Adipocyte (in vitro differentiated cells): ENCODE measurements at regions not wholly inside any gene's neighbourhood (a gene's known extent, or its start where the extent isn't known, plus 50 kb on each side); places are given as distances from the start of the nearest gene placed in this dataset.

Source experiments
- DNase-seq: peaks from one replicate; pipeline ENCODE4 v3.0.0-alpha.2; 2015; ENCODE audit warnings: low read depth
- H3K27me3 ChIP-seq: replicated peaks from 2 replicates; pipeline ENCODE4 v1.7.0; 2013; ENCODE audit warnings: mild to moderate bottlenecking, low read length, moderate library complexity; ENCODE audit not compliant: control insufficient read depth, insufficient read depth
- H3K36me3 ChIP-seq: 2 replicates; pipeline ENCODE4 v1.7.0; 2013; ENCODE audit warnings: low read length, mild to moderate bottlenecking, moderate library complexity; ENCODE audit not compliant: control insufficient read depth, insufficient read depth, severe bottlenecking
- H3K4me1 ChIP-seq: 2 replicates; pipeline ENCODE4 v1.7.0; 2013; ENCODE audit warnings: mild to moderate bottlenecking, low read length, moderate library complexity; ENCODE audit not compliant: control insufficient read depth, insufficient read depth
- H3K4me3 ChIP-seq: 2 replicates; pipeline ENCODE4 v1.7.0; 2013; ENCODE audit warnings: mild to moderate bottlenecking, low read length, moderate library complexity
- H3K9ac ChIP-seq: 2 replicates; pipeline ENCODE4 v1.7.0; 2013; ENCODE audit warnings: mild to moderate bottlenecking, low read length, moderate library complexity
- H3K9me3 ChIP-seq: 2 replicates; pipeline ENCODE4 v1.7.0; 2013; ENCODE audit warnings: mild to moderate bottlenecking, low read length, moderate library complexity; ENCODE audit not compliant: control insufficient read depth

GRCh38 chr5:56700711-56701110, 114.6 kb upstream of the MAP3K1 start:
- no peak for DNase-seq
- Histone ChIP-seq H3K4me3 (no peak overlapping the region), H3K4me1 (peaks cover 3% of the 10 kb centered on the region), H3K9me3 (no peaks in the 10 kb centered on the region), H3K9ac (no peak overlapping the region), H3K36me3 (no peaks in the 10 kb centered on the region), H3K27me3 (peaks cover 34% of the 10 kb centered on the region)

DNA sequence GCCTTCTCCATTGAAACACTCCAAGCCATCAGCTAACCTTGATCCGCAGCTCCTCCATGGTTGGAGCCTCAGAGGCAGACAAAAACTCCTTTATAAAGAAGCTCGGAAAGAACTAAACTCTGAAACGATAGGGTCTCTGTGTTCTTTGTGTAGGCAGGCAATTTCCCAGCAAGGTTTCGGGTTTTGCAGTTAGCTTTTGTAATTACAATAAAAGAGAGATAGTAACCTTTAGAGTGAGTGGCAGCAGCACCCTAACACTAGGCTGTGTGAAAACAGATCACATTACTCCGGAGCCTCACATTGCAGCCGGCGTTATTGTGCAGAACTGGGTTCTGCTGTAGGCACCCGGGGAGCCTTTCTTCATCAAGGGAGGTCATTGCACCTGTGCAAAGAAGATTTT, 115.8 kb upstream of the MAP3K1 start:
- Histone ChIP-seq H3K36me3 (no peaks in the 10 kb centered on the region), H3K4me3 (no peak overlapping the region), H3K4me1 (peaks cover 3% of the 10 kb centered on the region), H3K9me3 (no peaks in the 10 kb centered on the region), H3K27me3 (peaks cover 34% of the 10 kb centered on the region), H3K9ac (no peak overlapping the region)
- no peak for DNase-seq

- Histone ChIP-seq H3K36me3 (no peaks in the 10 kb centered on the region), H3K9ac (no peak overlapping the region)
Observed at GRCh38 chr5:56698463-56699381, 116.6 kb upstream of the MAP3K1 start.

DNA sequence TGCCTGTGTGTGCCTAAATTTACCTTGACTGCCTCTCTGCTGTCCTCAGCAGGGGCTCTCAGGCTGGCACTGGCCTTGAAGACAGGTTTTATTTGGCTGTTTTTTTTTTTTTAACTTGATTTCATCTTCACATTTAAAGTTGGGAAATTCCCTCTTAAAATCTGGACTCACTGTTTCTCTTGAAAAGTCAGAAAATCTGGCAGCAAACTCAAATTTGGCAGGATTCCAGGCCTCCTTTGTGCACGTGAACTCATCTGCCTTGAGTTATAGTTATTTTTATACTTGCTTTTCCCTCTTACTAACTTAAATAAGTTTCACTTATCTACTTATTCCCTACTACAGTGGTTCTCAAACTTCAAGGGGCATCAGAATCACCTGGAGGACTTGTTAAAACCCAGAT, 118.4 kb upstream of the MAP3K1 start:
- no peak overlapping the region for H3K9ac ChIP-seq
- H3K4me1 ChIP-seq = peaks cover 3% of the 10 kb centered on the region
- peaks cover 22% of the 10 kb centered on the region for H3K27me3 ChIP-seq
- DNase-seq = peak; percentile 63
- no peaks in the 10 kb centered on the region for H3K9me3 ChIP-seq
- no peaks in the 10 kb centered on the region for H3K36me3 ChIP-seq
- H3K4me3 ChIP-seq = no peak overlapping the region

More at GRCh38 chr5:56698463-56699381, 116.6 kb upstream of the MAP3K1 start:
- Histone ChIP-seq H3K27me3 (peaks cover 32% of the 10 kb centered on the region), H3K4me3 (no peak overlapping the region), H3K9me3 (no peaks in the 10 kb centered on the region), H3K4me1 (peaks cover 3% of the 10 kb centered on the region)
- no peak for DNase-seq

DNA sequence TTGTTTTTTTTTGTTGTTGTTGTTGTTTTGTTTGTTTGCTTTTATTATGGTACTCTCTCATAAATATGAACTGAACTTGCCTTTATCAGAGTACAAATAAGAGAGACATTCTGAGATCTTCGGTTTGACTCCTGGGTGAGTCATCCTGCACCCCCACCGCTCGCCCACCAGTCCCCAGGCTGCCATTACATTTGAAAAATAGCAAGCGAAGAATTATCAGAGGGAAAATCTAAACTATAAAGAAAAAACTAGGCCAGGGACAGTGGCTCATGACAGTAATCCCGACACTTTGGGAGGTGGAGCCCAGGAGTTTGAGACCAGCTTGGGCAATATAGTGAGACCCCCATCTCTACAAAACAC, 122.1 kb upstream of the MAP3K1 start:
- peaks cover 3% of the 10 kb centered on the region for H3K4me1 ChIP-seq
- no peaks in the 10 kb centered on the region for H3K36me3 ChIP-seq

GRCh38 chr5:56692359-56693219, 122.8 kb upstream of the MAP3K1 start:
- DNase-seq = no peak
- no peaks in the 10 kb centered on the region for H3K36me3 ChIP-seq

More for the DNA sequence above, 122.1 kb upstream of the MAP3K1 start:
- DNase-seq = no peak
- no peaks in the 10 kb centered on the region for H3K9me3 ChIP-seq
- H3K9ac ChIP-seq = no peak overlapping the region
- H3K27me3 ChIP-seq = peaks cover 10% of the 10 kb centered on the region
- no peak overlapping the region for H3K4me3 ChIP-seq

DNA sequence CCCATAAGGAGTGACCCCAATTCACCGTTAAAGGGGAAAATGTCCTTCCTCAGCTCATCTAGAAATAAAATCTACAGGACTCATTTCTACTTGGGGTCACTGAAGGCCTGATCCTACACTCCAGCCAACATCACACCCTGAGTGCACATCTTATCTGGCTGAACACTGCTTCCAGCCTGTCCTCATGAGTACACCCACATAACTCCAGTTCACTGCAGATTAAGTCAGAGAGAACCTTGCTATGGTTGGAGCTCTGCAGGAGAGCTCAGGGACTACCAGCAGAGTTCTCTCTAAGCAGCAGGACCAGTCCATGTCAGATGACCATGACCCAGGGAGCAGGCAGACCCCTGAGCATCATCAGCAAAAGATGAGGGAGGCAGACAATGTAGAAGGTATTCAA, 126.9 kb upstream of the MAP3K1 start:
- DNase-seq = no peak
- Histone ChIP-seq H3K4me3 (no peak overlapping the region), H3K27me3 (peaks cover 6% of the 10 kb centered on the region), H3K36me3 (no peaks in the 10 kb centered on the region), H3K4me1 (no peaks in the 10 kb centered on the region), H3K9ac (no peak overlapping the region), H3K9me3 (no peaks in the 10 kb centered on the region)

More at GRCh38 chr5:56692359-56693219, 122.8 kb upstream of the MAP3K1 start:
- peaks cover 3% of the 10 kb centered on the region for H3K4me1 ChIP-seq
- peaks cover 9% of the 10 kb centered on the region for H3K27me3 ChIP-seq
- H3K9ac ChIP-seq = no peak overlapping the region
- no peaks in the 10 kb centered on the region for H3K9me3 ChIP-seq
- no peak overlapping the region for H3K4me3 ChIP-seq

GRCh38 chr5:56686337-56687195, 128.8 kb upstream of the MAP3K1 start:
- no peak overlapping the region for H3K9ac ChIP-seq
- H3K36me3 ChIP-seq = no peaks in the 10 kb centered on the region
- H3K9me3 ChIP-seq = no peaks in the 10 kb centered on the region
- peaks cover 6% of the 10 kb centered on the region for H3K27me3 ChIP-seq
- no peak for DNase-seq
- H3K4me3 ChIP-seq = no peak overlapping the region
- no peaks in the 10 kb centered on the region for H3K4me1 ChIP-seq

- no peaks in the 10 kb centered on the region for H3K9me3 ChIP-seq
- no peaks in the 10 kb centered on the region for H3K4me1 ChIP-seq
- H3K36me3 ChIP-seq = no peaks in the 10 kb centered on the region
- H3K4me3 ChIP-seq = no peak overlapping the region
- H3K27me3 ChIP-seq = peaks cover 6% of the 10 kb centered on the region
- DNase-seq = no peak
- H3K9ac ChIP-seq = no peak overlapping the region
Observed at GRCh38 chr5:56685503-56686217, 129.7 kb upstream of the MAP3K1 start.

DNA sequence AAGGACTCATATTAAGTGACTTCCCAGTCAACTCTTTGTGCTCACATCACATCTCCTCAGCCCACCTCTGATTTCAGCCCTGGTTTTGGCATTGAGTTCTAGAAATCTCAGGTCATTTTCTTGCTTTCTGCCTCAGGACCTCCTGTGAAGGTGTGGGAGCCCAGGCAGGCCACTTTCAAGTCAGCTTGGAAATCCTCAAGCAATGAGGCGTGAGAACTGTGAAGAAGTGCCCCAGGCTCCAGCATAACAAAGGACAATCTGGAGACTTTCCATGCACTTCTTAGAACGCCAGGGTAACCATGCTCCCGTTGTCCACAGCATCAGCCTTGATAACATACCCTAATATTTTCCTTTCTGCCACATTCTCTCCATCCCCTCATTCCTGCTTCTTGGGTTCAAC, 131.2 kb upstream of the MAP3K1 start:
- Histone ChIP-seq H3K9ac (no peak overlapping the region), H3K4me3 (no peak overlapping the region), H3K4me1 (no peaks in the 10 kb centered on the region), H3K27me3 (no peaks in the 10 kb centered on the region), H3K9me3 (no peaks in the 10 kb centered on the region), H3K36me3 (no peaks in the 10 kb centered on the region)
- DNase-seq = no peak
